ENCODE measurements at regions not wholly inside any gene's neighbourhood (a gene's known extent, or its start where the extent isn't known, plus 50 kb on each side); places are given as distances from the start of the nearest gene placed in this dataset.

DNA sequence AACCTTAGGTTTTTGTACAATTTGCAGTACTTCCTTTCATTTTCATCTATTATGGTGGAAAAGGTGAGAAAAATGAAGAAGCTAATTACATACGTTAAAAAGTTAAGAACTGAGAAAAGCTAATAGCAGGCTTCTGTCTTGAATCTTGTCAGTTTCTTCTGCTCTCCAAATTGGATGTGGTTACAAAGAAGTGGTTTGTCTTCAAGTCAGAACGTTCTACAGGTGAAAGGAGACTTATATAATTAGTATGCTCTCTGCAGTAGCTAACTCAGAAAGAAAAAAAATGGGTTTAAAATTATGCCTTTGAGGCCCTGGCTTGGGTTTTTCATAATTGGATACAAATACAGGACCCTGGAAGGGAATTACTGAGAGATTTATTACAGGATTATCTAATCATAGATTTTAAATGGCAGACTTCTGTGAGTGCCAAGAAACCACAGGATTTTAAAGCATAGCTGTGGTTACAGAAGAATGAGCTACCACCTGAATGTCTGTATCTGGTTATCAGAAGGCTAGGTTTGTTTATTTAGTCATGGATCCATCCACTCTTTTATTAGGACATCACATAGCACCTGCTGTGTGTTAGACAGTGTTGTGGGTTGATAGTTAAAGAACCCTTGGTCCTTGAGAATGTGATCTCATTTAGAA lies 528.1 kb upstream of the MCTP2 start:
- TF ChIP-seq POLR2A (IDR thresholded peaks at IDR 0.05): no peak
- TF ChIP-seq, protein P1, sequence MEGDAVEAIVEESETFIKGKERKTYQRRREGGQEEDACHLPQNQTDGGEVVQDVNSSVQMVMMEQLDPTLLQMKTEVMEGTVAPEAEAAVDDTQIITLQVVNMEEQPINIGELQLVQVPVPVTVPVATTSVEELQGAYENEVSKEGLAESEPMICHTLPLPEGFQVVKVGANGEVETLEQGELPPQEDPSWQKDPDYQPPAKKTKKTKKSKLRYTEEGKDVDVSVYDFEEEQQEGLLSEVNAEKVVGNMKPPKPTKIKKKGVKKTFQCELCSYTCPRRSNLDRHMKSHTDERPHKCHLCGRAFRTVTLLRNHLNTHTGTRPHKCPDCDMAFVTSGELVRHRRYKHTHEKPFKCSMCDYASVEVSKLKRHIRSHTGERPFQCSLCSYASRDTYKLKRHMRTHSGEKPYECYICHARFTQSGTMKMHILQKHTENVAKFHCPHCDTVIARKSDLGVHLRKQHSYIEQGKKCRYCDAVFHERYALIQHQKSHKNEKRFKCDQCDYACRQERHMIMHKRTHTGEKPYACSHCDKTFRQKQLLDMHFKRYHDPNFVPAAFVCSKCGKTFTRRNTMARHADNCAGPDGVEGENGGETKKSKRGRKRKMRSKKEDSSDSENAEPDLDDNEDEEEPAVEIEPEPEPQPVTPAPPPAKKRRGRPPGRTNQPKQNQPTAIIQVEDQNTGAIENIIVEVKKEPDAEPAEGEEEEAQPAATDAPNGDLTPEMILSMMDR (IDR thresholded peaks at IDR 0.05): no peak

All from uterus (tissue), 2 donors.